Calu3 (cell line): ENCODE measurements at regions not wholly inside any gene's neighbourhood (a gene's known extent, or its start where the extent isn't known, plus 50 kb on each side); places are given as distances from the start of the nearest gene placed in this dataset.

Experiments
- BruUV-seq: library from RNA; stranded (reverse); fragments of 400-500 nt; replicated peaks from 2 replicates; lab custom pipeline; 2021; lab: Mats Ljungman, UMichigan
- CTCF ChIA-PET: fragments of 300-600 bp; sonication (Branson Sonifier 250); formaldehyde crosslinking; loops from one replicate; lab custom pipeline; 2022; ENCODE audit warnings: antibody characterized with exemption; lab: Charles Lee
- DNase-seq: peaks from one replicate; pipeline ENCODE4 v3.0.0; 2022
- H3K27ac Mint-ChIP-seq: one replicate; pipeline ENCODE4 v1.8.0; 2022; ENCODE audit warnings: mixed read lengths; ENCODE audit not compliant: unreplicated experiment
- H3K27me3 Mint-ChIP-seq: one replicate; pipeline ENCODE4 v1.8.0; 2022; ENCODE audit warnings: mixed read lengths; ENCODE audit not compliant: unreplicated experiment
- H3K36me3 Mint-ChIP-seq: one replicate; pipeline ENCODE4 v1.8.0; 2022; ENCODE audit warnings: mild to moderate bottlenecking, moderate library complexity, mixed read lengths; ENCODE audit not compliant: insufficient read depth, unreplicated experiment
- H3K4me1 Mint-ChIP-seq: one replicate; pipeline ENCODE4 v1.8.0; 2022; ENCODE audit warnings: mild to moderate bottlenecking, low read depth, mixed read lengths; ENCODE audit not compliant: unreplicated experiment
- H3K4me3 Mint-ChIP-seq: one replicate; pipeline ENCODE4 v1.8.0; 2022; ENCODE audit warnings: mild to moderate bottlenecking, low read depth, moderate library complexity, mixed read lengths; ENCODE audit not compliant: unreplicated experiment
- H3K9me3 Mint-ChIP-seq: one replicate; pipeline ENCODE4 v1.8.0; 2022; ENCODE audit warnings: low read depth, mixed read lengths; ENCODE audit not compliant: unreplicated experiment
- intact Hi-C: fragments of 100-400 bp; cut with micrococcal nuclease; formaldehyde crosslinking; loops from one replicate; pipeline ENCODE4 v1.10.0; 2022; ENCODE audit not compliant: unreplicated experiment
- TF ChIP-seq, protein P1 (sequence below): fragments of 200-600 bp; IDR thresholded peaks from one replicate; pipeline ENCODE4 v1.8.0; 2022; ENCODE audit warnings: antibody characterized with exemption; ENCODE audit not compliant: unreplicated experiment

DNA sequence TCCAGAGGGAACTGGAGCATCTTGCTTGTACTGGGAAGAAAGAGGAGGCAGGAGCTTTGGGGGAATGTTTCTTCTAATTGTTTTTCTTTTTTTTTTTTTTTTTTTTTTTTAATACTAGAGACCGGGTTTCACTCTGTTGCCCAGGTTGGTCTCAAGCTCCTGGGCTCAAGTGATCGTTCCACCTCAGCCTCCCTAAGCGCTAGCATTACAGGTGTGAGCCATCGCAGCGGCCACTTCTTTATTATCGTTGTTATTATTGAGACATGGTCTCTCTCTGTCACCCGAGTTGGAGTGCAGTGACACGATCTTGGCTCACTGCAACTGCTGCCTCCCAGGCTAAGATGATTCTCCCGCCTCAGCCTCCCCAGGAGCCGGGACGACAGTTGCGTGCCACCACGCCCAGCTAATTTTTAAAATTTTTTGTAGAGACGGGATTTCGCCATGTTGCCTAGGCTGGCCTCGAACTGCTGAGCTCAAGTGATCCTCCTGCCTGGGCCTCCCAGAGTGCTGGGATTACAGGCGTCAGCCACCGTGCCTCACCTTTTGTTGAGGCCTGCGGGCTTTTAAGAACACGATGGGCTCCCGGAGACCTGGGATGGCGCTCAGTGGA is 137.3 kb upstream of the GSE1 start:
- no peak for DNase-seq
- H3K36me3 Mint-ChIP-seq = no peaks in the 10 kb centered on the region
- H3K9me3 Mint-ChIP-seq = no peaks in the 10 kb centered on the region
- no peak overlapping the region for H3K4me3 Mint-ChIP-seq
- TF ChIP-seq, protein P1, sequence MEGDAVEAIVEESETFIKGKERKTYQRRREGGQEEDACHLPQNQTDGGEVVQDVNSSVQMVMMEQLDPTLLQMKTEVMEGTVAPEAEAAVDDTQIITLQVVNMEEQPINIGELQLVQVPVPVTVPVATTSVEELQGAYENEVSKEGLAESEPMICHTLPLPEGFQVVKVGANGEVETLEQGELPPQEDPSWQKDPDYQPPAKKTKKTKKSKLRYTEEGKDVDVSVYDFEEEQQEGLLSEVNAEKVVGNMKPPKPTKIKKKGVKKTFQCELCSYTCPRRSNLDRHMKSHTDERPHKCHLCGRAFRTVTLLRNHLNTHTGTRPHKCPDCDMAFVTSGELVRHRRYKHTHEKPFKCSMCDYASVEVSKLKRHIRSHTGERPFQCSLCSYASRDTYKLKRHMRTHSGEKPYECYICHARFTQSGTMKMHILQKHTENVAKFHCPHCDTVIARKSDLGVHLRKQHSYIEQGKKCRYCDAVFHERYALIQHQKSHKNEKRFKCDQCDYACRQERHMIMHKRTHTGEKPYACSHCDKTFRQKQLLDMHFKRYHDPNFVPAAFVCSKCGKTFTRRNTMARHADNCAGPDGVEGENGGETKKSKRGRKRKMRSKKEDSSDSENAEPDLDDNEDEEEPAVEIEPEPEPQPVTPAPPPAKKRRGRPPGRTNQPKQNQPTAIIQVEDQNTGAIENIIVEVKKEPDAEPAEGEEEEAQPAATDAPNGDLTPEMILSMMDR = no peak
- CTCF ChIA-PET = no interaction called here
- intact Hi-C loops = no loop called here
- peaks cover 21% of the 10 kb centered on the region for H3K4me1 Mint-ChIP-seq
- BruUV-seq = no TSS peak
- peaks cover 64% of the 10 kb centered on the region for H3K27me3 Mint-ChIP-seq
- no peak overlapping the region for H3K27ac Mint-ChIP-seq

DNA sequence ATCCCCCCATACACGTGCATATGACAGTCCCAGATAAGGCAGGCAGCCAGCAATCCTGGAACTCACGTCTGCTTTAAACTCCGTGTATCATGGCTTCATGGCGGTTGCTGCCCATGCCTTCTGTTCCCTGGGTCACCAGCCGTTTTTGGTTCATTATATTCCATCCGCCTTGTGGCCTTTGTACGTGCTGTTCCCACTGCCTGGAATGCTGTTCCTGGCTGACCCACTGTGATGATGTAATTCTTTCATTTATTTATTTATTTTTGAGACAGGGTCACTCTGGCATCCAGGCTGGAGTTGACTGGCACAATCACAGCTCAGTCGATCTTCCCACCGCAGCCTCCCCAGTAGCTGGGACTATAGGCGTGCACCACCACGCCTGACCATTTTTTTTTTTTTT is 136.7 kb upstream of the GSE1 start:
- peaks cover 27% of the 10 kb centered on the region for H3K4me1 Mint-ChIP-seq
- intact Hi-C loops = no loop called here

DNA sequence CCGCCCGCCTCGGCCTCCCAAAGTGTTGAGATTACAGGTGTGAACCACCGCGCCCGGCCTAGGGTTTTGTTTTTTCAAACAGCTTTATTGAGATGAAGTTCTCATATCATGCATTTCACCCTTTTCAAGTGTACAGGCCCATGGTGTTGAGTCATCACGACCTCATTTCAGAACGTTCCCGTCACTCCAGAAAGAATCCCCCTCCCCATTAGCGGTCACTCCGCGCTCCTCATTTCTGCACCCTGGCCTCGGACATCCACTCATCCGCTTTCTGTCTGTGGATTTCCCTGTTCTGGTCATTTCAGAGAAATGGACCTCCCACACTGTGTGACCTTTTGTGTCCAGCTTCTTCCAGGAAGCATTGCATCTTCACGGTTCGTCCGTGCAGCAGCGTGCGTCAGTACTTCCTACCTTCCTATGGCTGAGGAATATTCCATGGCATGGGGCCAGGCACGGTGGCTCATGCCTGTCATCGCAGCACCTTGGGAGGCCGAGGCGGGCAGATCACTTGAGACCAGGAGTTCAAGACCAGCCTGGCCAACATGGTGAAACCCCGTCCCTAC is 135.2 kb upstream of the GSE1 start:
- intact Hi-C loops = no loop called here
- CTCF ChIA-PET = no interaction called here
- Mint-ChIP-seq H3K4me1 (peaks cover 15% of the 10 kb centered on the region), H3K9me3 (no peaks in the 10 kb centered on the region), H3K27me3 (peaks cover 56% of the 10 kb centered on the region), H3K27ac (no peak overlapping the region), H3K4me3 (no peak overlapping the region), H3K36me3 (no peaks in the 10 kb centered on the region)
- TF ChIP-seq, protein P1 = no peak
- DNase-seq = no peak
- no TSS peak for BruUV-seq

More for the DNA sequence above, 136.7 kb upstream of the GSE1 start:
- no TSS peak for BruUV-seq
- CTCF ChIA-PET = interaction anchor here (0.7 kb wide), 1 partner anchor 134 kb away, joined by 5 read pairs; no protein-coding TSS in a partner anchor
- no peak overlapping the region for H3K27ac Mint-ChIP-seq
- no peak overlapping the region for H3K4me3 Mint-ChIP-seq
- DNase-seq = no peak
- H3K36me3 Mint-ChIP-seq = no peaks in the 10 kb centered on the region
- H3K9me3 Mint-ChIP-seq = no peaks in the 10 kb centered on the region
- peaks cover 64% of the 10 kb centered on the region for H3K27me3 Mint-ChIP-seq
- TF ChIP-seq, protein P1 = no peak

DNA sequence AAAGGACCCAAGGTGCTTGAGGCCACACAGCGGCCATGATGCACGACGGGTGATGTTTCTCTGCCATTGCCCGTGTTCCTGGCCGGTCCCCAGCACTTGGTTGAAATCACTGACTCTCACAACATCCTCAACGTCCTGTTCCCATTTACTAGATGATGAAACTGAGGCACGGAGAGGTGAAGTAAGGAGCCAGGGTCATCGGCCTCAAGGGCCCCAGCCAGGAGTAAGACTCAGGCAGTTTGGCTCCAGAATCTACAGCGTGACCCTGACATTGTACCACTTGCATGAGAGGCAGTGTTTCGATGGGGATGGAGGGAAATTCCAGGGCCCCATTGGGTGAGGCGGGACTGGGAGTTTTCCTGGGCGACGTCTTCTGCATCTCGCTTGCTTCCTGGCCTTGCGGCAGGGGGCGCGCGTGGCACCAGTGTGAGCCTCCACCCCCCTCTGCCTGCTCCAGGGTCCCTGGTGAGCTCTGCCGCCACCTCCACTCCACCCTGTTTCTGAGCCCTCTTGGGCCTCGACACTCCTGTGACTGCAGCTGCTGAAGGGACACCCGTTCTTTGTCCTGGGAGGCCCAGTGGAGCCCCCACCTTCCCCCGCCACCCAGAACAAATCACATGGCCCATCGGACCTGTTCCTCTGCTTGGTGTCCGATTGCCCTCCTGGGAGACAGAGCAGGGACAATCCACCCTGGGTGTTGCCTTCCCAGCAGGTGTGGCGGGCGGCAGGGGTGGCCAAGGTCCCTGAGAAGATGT is 133.0 kb upstream of the GSE1 start:
- TF ChIP-seq, protein P1 = peak; percentile 87
- intact Hi-C loops = loop anchor here (5.0 kb wide), 1 partner anchor 77 kb away; no protein-coding TSS in a partner anchor
- no TSS peak for BruUV-seq
- Mint-ChIP-seq H3K27me3 (peaks cover 46% of the 10 kb centered on the region), H3K4me3 (no peak overlapping the region), H3K27ac (no peak overlapping the region), H3K36me3 (no peaks in the 10 kb centered on the region), H3K4me1 (peaks cover 15% of the 10 kb centered on the region), H3K9me3 (no peaks in the 10 kb centered on the region)
- DNase-seq = peak; percentile 86
- CTCF ChIA-PET = interaction anchor here (0.6 to 1.7 kb wide), 9 partner anchors 8 to 136 kb away, joined by 3 to 28 read pairs (median 5); partner anchors contain the start of gene GSE1
